Cardiac muscle cell (in vitro differentiated cells and primary cell): ENCODE measurements at regions not wholly inside any gene's neighbourhood (a gene's known extent, or its start where the extent isn't known, plus 50 kb on each side); places are given as distances from the start of the nearest gene placed in this dataset.

Experiments
- DNase-seq, 2 donors: peaks; one replicate each; pipeline versions ENCODE4 v3.0.0 to v3.0.0-alpha.2; 2010 to 2017; ENCODE audit warnings: low read depth in 1 of 2, low spot score in 1 of 2
- H3K27ac ChIP-seq: fragments of 200-600 bp; sonication (generic); 2 replicates; pipeline ENCODE4 v1.5.1; 2016
- H3K27me3 ChIP-seq: fragments of 200-600 bp; sonication (generic); 2 replicates; pipeline ENCODE4 v1.6.0; 2016; ENCODE audit warnings: control low read depth
- H3K36me3 ChIP-seq: fragments of 200-600 bp; sonication (generic); 2 replicates; pipeline ENCODE4 v1.5.1; 2016; ENCODE audit warnings: control low read depth
- H3K4me1 ChIP-seq: fragments of 200-600 bp; sonication (generic); 2 replicates; pipeline ENCODE4 v1.8.1; 2017; ENCODE audit warnings: low read depth, mild to moderate bottlenecking, mixed run types
- H3K4me3 ChIP-seq: fragments of 200-600 bp; sonication (generic); 2 replicates; pipeline ENCODE4 v1.5.1; 2016; ENCODE audit warnings: mild to moderate bottlenecking
- H3K9me3 ChIP-seq: fragments of 200-600 bp; sonication (generic); 2 replicates; pipeline ENCODE4 v1.5.1; 2017; ENCODE audit warnings: low read depth, mild to moderate bottlenecking, control low read depth
- CTCF ChIP-seq: IDR thresholded peaks from 2 replicates; pipeline ENCODE4 v1.5.1; 2012; ENCODE audit warnings: low read depth, mild to moderate bottlenecking, low read length

- Histone ChIP-seq H3K27ac (no peak overlapping the region), H3K36me3 (no peaks in the 10 kb centered on the region), H3K27me3 (no peaks in the 10 kb centered on the region), H3K4me1 (peaks cover 4% of the 10 kb centered on the region), H3K4me3 (no peak overlapping the region), H3K9me3 (no peaks in the 10 kb centered on the region)
- no peak for TF ChIP-seq CTCF
- peak in 1 of 2 donors; percentile 37 for DNase-seq
These were observed 280.5 kb downstream of the FBXW7 start for GRCh38 chr4:152255437-152255836.

GRCh38 chr4:152248347-152248746 is 287.5 kb downstream of the FBXW7 start:
- peaks cover 13% of the 10 kb centered on the region for H3K27me3 ChIP-seq
- no peak for TF ChIP-seq CTCF
- H3K27ac ChIP-seq: no peak overlapping the region
- no peaks in the 10 kb centered on the region for H3K36me3 ChIP-seq
- H3K4me3 ChIP-seq: no peak overlapping the region
- no peaks in the 10 kb centered on the region for H3K4me1 ChIP-seq
- no peaks in the 10 kb centered on the region for H3K9me3 ChIP-seq
- DNase-seq: no peak

- Histone ChIP-seq H3K27me3 (peaks cover 13% of the 10 kb centered on the region), H3K4me3 (no peak overlapping the region), H3K4me1 (no peaks in the 10 kb centered on the region), H3K27ac (no peak overlapping the region), H3K9me3 (no peaks in the 10 kb centered on the region), H3K36me3 (no peaks in the 10 kb centered on the region)
- no peak for DNase-seq
- no peak for TF ChIP-seq CTCF
These were observed 288.5 kb downstream of the FBXW7 start for GRCh38 chr4:152247271-152247975.

GRCh38 chr4:152246659-152247058 is 289.2 kb downstream of the FBXW7 start:
- Histone ChIP-seq H3K27me3 (peaks cover 13% of the 10 kb centered on the region), H3K27ac (no peak overlapping the region), H3K9me3 (no peaks in the 10 kb centered on the region), H3K4me1 (no peaks in the 10 kb centered on the region), H3K4me3 (no peak overlapping the region), H3K36me3 (no peaks in the 10 kb centered on the region)
- no peak for TF ChIP-seq CTCF
- no peak for DNase-seq

- DNase-seq: no peak
- no peaks in the 10 kb centered on the region for H3K36me3 ChIP-seq
- H3K27me3 ChIP-seq: peaks cover 13% of the 10 kb centered on the region
- no peak for TF ChIP-seq CTCF
- no peak overlapping the region for H3K27ac ChIP-seq
- H3K4me1 ChIP-seq: no peaks in the 10 kb centered on the region
- no peak overlapping the region for H3K4me3 ChIP-seq
- no peaks in the 10 kb centered on the region for H3K9me3 ChIP-seq
These were observed 290.2 kb downstream of the FBXW7 start for GRCh38 chr4:152245680-152246079.
